Parathyroid adenoma (tissue), 2 donors: ENCODE measurements at regions not wholly inside any gene's neighbourhood (a gene's known extent, or its start where the extent isn't known, plus 50 kb on each side); places are given as distances from the start of the nearest gene placed in this dataset.

Experiments
- H2AFZ ChIP-seq: fragments of 300-600 bp; sonication (generic); one replicate; pipeline ENCODE4 v1.7.0; 2017; ENCODE audit warnings: antibody characterized with exemption, mild to moderate bottlenecking
- H3K27ac ChIP-seq: fragments of 300-600 bp; sonication (generic); one replicate; pipeline ENCODE4 v1.7.0; 2017
- H3K27me3 ChIP-seq: fragments of 300-600 bp; sonication (generic); one replicate; pipeline ENCODE4 v1.7.0; 2017; ENCODE audit warnings: low read length; ENCODE audit not compliant: control insufficient read depth, insufficient read depth
- H3K36me3 ChIP-seq: fragments of 300-600 bp; sonication (generic); one replicate; pipeline ENCODE4 v1.7.0; 2017; ENCODE audit warnings: low read length; ENCODE audit not compliant: control insufficient read depth, insufficient read depth
- H3K4me1 ChIP-seq: fragments of 300-600 bp; sonication (generic); one replicate; pipeline ENCODE4 v1.7.0; 2017; ENCODE audit warnings: control low read depth
- H3K4me2 ChIP-seq: fragments of 300-600 bp; sonication (generic); one replicate; pipeline ENCODE4 v1.7.0; 2017; ENCODE audit warnings: low read length
- H3K4me3 ChIP-seq: fragments of 300-600 bp; sonication (generic); one replicate; pipeline ENCODE4 v1.7.0; 2017; ENCODE audit warnings: low read depth, low read length
- H3K79me2 ChIP-seq: fragments of 300-600 bp; sonication (generic); one replicate; pipeline ENCODE4 v1.7.0; 2017; ENCODE audit warnings: control low read depth
- H3K9ac ChIP-seq: fragments of 300-600 bp; sonication (generic); one replicate; pipeline ENCODE4 v1.7.0; 2017; ENCODE audit warnings: mild to moderate bottlenecking
- H3K9me3 ChIP-seq: fragments of 300-600 bp; sonication (generic); one replicate; pipeline ENCODE4 v1.7.0; 2017; ENCODE audit warnings: low read length; ENCODE audit not compliant: control insufficient read depth
- CTCF ChIP-seq: fragments of 300-600 bp; sonication (generic); IDR thresholded peaks from one replicate; pipeline ENCODE4 v1.7.0; 2017; ENCODE audit warnings: antibody characterized with exemption, mild to moderate bottlenecking
- donor health status: primary hyperparathyroidism.

GRCh38 chr1:173275496-173275895 is 68.4 kb upstream of the TNFSF4 start:
- Histone ChIP-seq H3K36me3 (no peaks in the 10 kb centered on the region), H3K9ac (no peak overlapping the region), H3K9me3 (no peaks in the 10 kb centered on the region), H3K4me1 (no peaks in the 10 kb centered on the region), H3K27ac (no peak overlapping the region), H3K4me2 (no peak overlapping the region), H2AFZ (no peak overlapping the region), H3K79me2 (no peaks in the 10 kb centered on the region), H3K27me3 (no peaks in the 10 kb centered on the region), H3K4me3 (no peak overlapping the region)
- no peak for TF ChIP-seq CTCF

GRCh38 chr1:173276922-173277800 is 70.0 kb upstream of the TNFSF4 start:
- no peaks in the 10 kb centered on the region for H3K36me3 ChIP-seq
- no peaks in the 10 kb centered on the region for H3K27me3 ChIP-seq
- H2AFZ ChIP-seq, result no peak overlapping the region
- no peaks in the 10 kb centered on the region for H3K4me1 ChIP-seq
- no peak for TF ChIP-seq CTCF
- no peak overlapping the region for H3K27ac ChIP-seq
- no peak overlapping the region for H3K4me2 ChIP-seq
- H3K9ac ChIP-seq, result no peak overlapping the region
- H3K79me2 ChIP-seq, result no peaks in the 10 kb centered on the region
- no peak overlapping the region for H3K4me3 ChIP-seq
- no peaks in the 10 kb centered on the region for H3K9me3 ChIP-seq

- no peaks in the 10 kb centered on the region for H3K79me2 ChIP-seq
- no peaks in the 10 kb centered on the region for H3K4me1 ChIP-seq
- H3K4me3 ChIP-seq, result no peak overlapping the region
- no peak overlapping the region for H3K9ac ChIP-seq
- H2AFZ ChIP-seq, result no peak overlapping the region
- no peak for TF ChIP-seq CTCF
- no peaks in the 10 kb centered on the region for H3K36me3 ChIP-seq
- H3K27me3 ChIP-seq, result no peaks in the 10 kb centered on the region
- no peaks in the 10 kb centered on the region for H3K9me3 ChIP-seq
- no peak overlapping the region for H3K27ac ChIP-seq
- no peak overlapping the region for H3K4me2 ChIP-seq
Observed at GRCh38 chr1:173280899-173281660, 73.9 kb upstream of the TNFSF4 start.

GRCh38 chr1:173285048-173285447 is 77.9 kb upstream of the TNFSF4 start:
- no peak for TF ChIP-seq CTCF
- Histone ChIP-seq H3K9ac (no peak overlapping the region), H3K27ac (no peak overlapping the region), H3K9me3 (no peaks in the 10 kb centered on the region), H3K36me3 (no peaks in the 10 kb centered on the region), H3K27me3 (no peaks in the 10 kb centered on the region), H3K4me2 (no peak overlapping the region), H3K4me1 (no peaks in the 10 kb centered on the region), H3K79me2 (no peaks in the 10 kb centered on the region), H3K4me3 (no peak overlapping the region), H2AFZ (no peak overlapping the region)
